GM19025 (cell line): ENCODE measurements at regions not wholly inside any gene's neighbourhood (a gene's known extent, or its start where the extent isn't known, plus 50 kb on each side); places are given as distances from the start of the nearest gene placed in this dataset.

Experiments used
- ATAC-seq: cut with Tn5 transposase; IDR thresholded peaks from one replicate; pipeline ENCODE4 v1.9.1; 2021; ENCODE audit warnings: mild to moderate bottlenecking, low read depth, moderate library complexity; ENCODE audit not compliant: unreplicated experiment

- no peak for ATAC-seq
Observed at GRCh38 chr3:72205297-72205826, 420.4 kb upstream of the PROK2 start.

GRCh38 chr3:72204452-72204851 is 419.5 kb upstream of the PROK2 start:
- no peak for ATAC-seq

- no peak for ATAC-seq
Observed at GRCh38 chr3:72203613-72204349, 418.8 kb upstream of the PROK2 start.

- no peak for ATAC-seq
Observed at GRCh38 chr3:72203105-72203504, 418.2 kb upstream of the PROK2 start.

GRCh38 chr3:72200332-72200731 is 415.4 kb upstream of the PROK2 start:
- ATAC-seq, result no peak

- ATAC-seq, result no peak
Observed at GRCh38 chr3:72199530-72199929, 414.6 kb upstream of the PROK2 start.

GRCh38 chr3:72196377-72196929 is 411.5 kb upstream of the PROK2 start:
- ATAC-seq, result no peak

GRCh38 chr3:72195895-72196294 is 410.9 kb upstream of the PROK2 start:
- no peak for ATAC-seq

GRCh38 chr3:72194458-72194857 is 409.5 kb upstream of the PROK2 start:
- ATAC-seq, result no peak

GRCh38 chr3:72193771-72194430 is 409.0 kb upstream of the PROK2 start:
- no peak for ATAC-seq

GRCh38 chr3:72192572-72192971 is 407.6 kb upstream of the PROK2 start:
- no peak for ATAC-seq

- ATAC-seq, result no peak
Observed at GRCh38 chr3:72191209-72191960, 406.4 kb upstream of the PROK2 start.

- no peak for ATAC-seq
Observed at GRCh38 chr3:72190050-72190449, 405.1 kb upstream of the PROK2 start.

- no peak for ATAC-seq
Observed at GRCh38 chr3:72189339-72189738, 404.4 kb upstream of the PROK2 start.

- no peak for ATAC-seq
Observed at GRCh38 chr3:72188536-72188935, 403.6 kb upstream of the PROK2 start.

GRCh38 chr3:72187131-72187530 is 402.2 kb upstream of the PROK2 start:
- no peak for ATAC-seq

GRCh38 chr3:72186400-72186855 is 401.5 kb upstream of the PROK2 start:
- ATAC-seq, result no peak

GRCh38 chr3:72185549-72186399 is 400.8 kb upstream of the PROK2 start:
- ATAC-seq, result no peak

- ATAC-seq, result no peak
Observed at GRCh38 chr3:72183489-72183888, 398.5 kb upstream of the PROK2 start.

GRCh38 chr3:72182206-72182605 is 397.3 kb upstream of the PROK2 start:
- no peak for ATAC-seq
